HepG2 (cell line): ENCODE measurements at regions not wholly inside any gene's neighbourhood (a gene's known extent, or its start where the extent isn't known, plus 50 kb on each side); places are given as distances from the start of the nearest gene placed in this dataset.

Source experiments
- ATAC-seq: fragments of 200-7000 bp; cut with Tn5 transposase; 3 replicates; pipeline ENCODE4 v1.9.1; 2020; ENCODE audit warnings: mild to moderate bottlenecking, moderate library complexity
- BruUV-seq: library from RNA; stranded (reverse); fragments of 400-500 nt; replicated peaks from 2 replicates; lab custom pipeline; 2021; lab: Mats Ljungman, UMichigan
- CTCF ChIA-PET: fragments of 300-600 bp; formaldehyde crosslinking; extraction: SDS; loops from one replicate; lab custom pipeline; 2021; ENCODE audit warnings: low total read pairs, inconsistent platforms, low intra/inter-chr PET ratio; lab: Yijun Ruan, JAX
- POLR2A ChIA-PET: fragments of 350-600 bp; sonication (Branson Sonifier 250); formaldehyde crosslinking; loops from one replicate; lab custom pipeline; 2020; ENCODE audit warnings: antibody characterized with exemption, inconsistent platforms; lab: Yijun Ruan, JAX
- DNase-seq: peaks from one replicate; pipeline ENCODE4 v3.0.0-alpha.2; 2015; ENCODE audit warnings: low spot score
- FAIRE-seq: peaks from 3 replicates; lab custom pipeline; 2011; peaks lifted over from hg19 to GRCh38; lab: Jason Lieb, UNC
- H2AFZ ChIP-seq: one replicate; pipeline ENCODE4 v1.6.1; 2011; ENCODE audit warnings: low read length, inconsistent platforms
- H3K27ac ChIP-seq: fragments of 300-600 bp; 3 replicates; pipeline ENCODE4 v1.8.0; 2011; ENCODE audit warnings: mixed run types, mild to moderate bottlenecking, mixed read lengths, low read length, inconsistent platforms; ENCODE audit not compliant: insufficient read depth; ENCODE audit errors: extremely low read length
- H3K27me3 ChIP-seq, 2 experiments: fragments of 200-600 bp in 1 of 2; 2 replicates in 1 of 2; 3 replicates in 1 of 2; pipeline versions ENCODE4 v1.6.0 to v1.8.0; 2011; ENCODE audit warnings: low read length in 2 of 2, mild to moderate bottlenecking in 2 of 2, moderate library complexity in 2 of 2, inconsistent platforms in 1 of 2; ENCODE audit not compliant: insufficient read depth in 2 of 2, control insufficient read depth in 1 of 2
- H3K36me3 ChIP-seq, 2 experiments: fragments of 200-600 bp in 1 of 2; replicated peaks in 1 of 2; 2 replicates in 1 of 2; 3 replicates in 1 of 2; pipeline versions ENCODE4 v1.5.1 to v1.8.0; 2011; ENCODE audit warnings: low read length in 2 of 2, inconsistent platforms in 1 of 2; ENCODE audit not compliant: insufficient read depth in 2 of 2, control insufficient read depth in 1 of 2
- H3K4me1 ChIP-seq: 2 replicates; pipeline ENCODE4 v1.5.1; 2012; ENCODE audit warnings: low read length, inconsistent platforms; ENCODE audit not compliant: insufficient read depth
- H3K4me2 ChIP-seq: 2 replicates; pipeline ENCODE4 v1.6.0; 2011; ENCODE audit warnings: low read depth, low read length, inconsistent platforms
- H3K4me3 ChIP-seq, 3 experiments: fragments of 200-600 bp in 1 of 3; sonication (generic), shearing (Covaris generic) in 1 of 3; replicated peaks in 1 of 3; 2 replicates each; pipeline ENCODE4 v1.5.1; 2011 to 2016; ENCODE audit warnings: low read length in 3 of 3, inconsistent platforms in 2 of 3, low read depth in 2 of 3, mild to moderate bottlenecking in 2 of 3, control low read depth in 1 of 3, mixed read lengths in 1 of 3; ENCODE audit not compliant: insufficient read depth in 1 of 3
- H3K79me2 ChIP-seq: one replicate; pipeline ENCODE4 v1.6.1; 2011; ENCODE audit warnings: low read length, inconsistent platforms; ENCODE audit not compliant: insufficient read depth
- H3K9ac ChIP-seq: 2 replicates; pipeline ENCODE4 v1.6.0; 2011; ENCODE audit warnings: mild to moderate bottlenecking, low read depth, low read length, inconsistent platforms; ENCODE audit not compliant: insufficient read depth
- H3K9me3 ChIP-seq: 2 replicates; pipeline ENCODE4 v1.5.1; 2012; ENCODE audit warnings: mild to moderate bottlenecking, low read length
- H4K20me1 ChIP-seq: 2 replicates; pipeline ENCODE4 v1.6.0; 2011; ENCODE audit warnings: inconsistent platforms, mild to moderate bottlenecking, low read length, moderate library complexity; ENCODE audit not compliant: insufficient read depth
- ETV6 ChIP-seq: sonication (generic); formaldehyde crosslinking; conservative IDR thresholded peaks from 2 replicates; pipeline ENCODE4 v1.4.0; 2020; ENCODE audit warnings: missing genetic modification reagents
- FOXC1 ChIP-seq: sonication (generic); formaldehyde crosslinking; IDR thresholded peaks from 2 replicates; pipeline ENCODE4 v1.8.0; 2022; ENCODE audit warnings: mild to moderate bottlenecking, missing genetic modification reagents, borderline replicate concordance
- MBNL3 ChIP-seq: fragments of 250-450 bp; sonication (Bioruptor Pico); conservative IDR thresholded peaks from 2 replicates; pipeline ENCODE4 v1.8.0; 2022; ENCODE audit warnings: mild to moderate bottlenecking, inconsistent platforms
- NR2F6 ChIP-seq, 2 experiments: IDR thresholded peaks; 2 replicates each; pipeline ENCODE4 v1.6.1; 2016; ENCODE audit warnings: antibody characterized with exemption in 1 of 2, mild to moderate bottlenecking in 1 of 2
- SALL2 ChIP-seq: sonication (generic); formaldehyde crosslinking; IDR thresholded peaks from 2 replicates; pipeline ENCODE4 v1.8.1; 2023; ENCODE audit warnings: mild to moderate bottlenecking, missing genetic modification reagents, inconsistent platforms
- SNAI1 ChIP-seq: sonication (generic); formaldehyde crosslinking; IDR thresholded peaks from 2 replicates; pipeline ENCODE4 v1.5.0; 2020; ENCODE audit warnings: mild to moderate bottlenecking, missing genetic modification reagents, borderline replicate concordance
- TBX2 ChIP-seq: sonication (generic); formaldehyde crosslinking; IDR thresholded peaks from 2 replicates; pipeline ENCODE4 v1.5.0; 2020; ENCODE audit warnings: missing genetic modification reagents, mild to moderate bottlenecking, borderline replicate concordance
- ZNF629 ChIP-seq: sonication (generic); formaldehyde crosslinking; conservative IDR thresholded peaks from 2 replicates; pipeline ENCODE4 v1.5.0; 2020; ENCODE audit warnings: missing genetic modification reagents
- ZNF713 ChIP-seq: sonication (generic); formaldehyde crosslinking; IDR thresholded peaks from 2 replicates; pipeline ENCODE4 v1.4.0; 2020; ENCODE audit warnings: mild to moderate bottlenecking, missing genetic modification reagents
- ZNF841 ChIP-seq: sonication (generic); formaldehyde crosslinking; IDR thresholded peaks from 2 replicates; pipeline ENCODE4 v1.8.1; 2023; ENCODE audit warnings: missing genetic modification reagents, borderline replicate concordance
- ZNF850 ChIP-seq: sonication (generic); formaldehyde crosslinking; conservative IDR thresholded peaks from 2 replicates; pipeline ENCODE4 v1.9.0; 2021; ENCODE audit warnings: mild to moderate bottlenecking, missing genetic modification reagents
- WGBS: methylation state at CpG from one replicate; pipeline ENCODE4 v1.1.6; 2017; ENCODE audit warnings: low lambda C conversion rate; 5-methylcytosine and 5-hydroxymethylcytosine counted together
- in situ Hi-C: cut with HindIII; loops from 2 replicates; pipeline ENCODE4 v1.10.0; 2017; ENCODE audit warnings: low pct_unique_long_range_greater_than_20kb; ENCODE audit not compliant: extremely low pct_ligation_motif_present
- intact Hi-C: fragments of 100-400 bp; cut with micrococcal nuclease; formaldehyde crosslinking; loops from one replicate; pipeline ENCODE4 v1.10.0; 2022; ENCODE audit not compliant: unreplicated experiment
- TF ChIP-seq, protein P1 (sequence below): sonication (generic); formaldehyde crosslinking; conservative IDR thresholded peaks from 2 replicates; pipeline ENCODE4 v1.5.0; 2020; ENCODE audit warnings: missing genetic modification reagents
- TF ChIP-seq, protein P2 (sequence below): sonication (generic); formaldehyde crosslinking; conservative IDR thresholded peaks from 2 replicates; pipeline ENCODE4 v1.4.0; 2020; ENCODE audit warnings: missing genetic modification reagents

DNA sequence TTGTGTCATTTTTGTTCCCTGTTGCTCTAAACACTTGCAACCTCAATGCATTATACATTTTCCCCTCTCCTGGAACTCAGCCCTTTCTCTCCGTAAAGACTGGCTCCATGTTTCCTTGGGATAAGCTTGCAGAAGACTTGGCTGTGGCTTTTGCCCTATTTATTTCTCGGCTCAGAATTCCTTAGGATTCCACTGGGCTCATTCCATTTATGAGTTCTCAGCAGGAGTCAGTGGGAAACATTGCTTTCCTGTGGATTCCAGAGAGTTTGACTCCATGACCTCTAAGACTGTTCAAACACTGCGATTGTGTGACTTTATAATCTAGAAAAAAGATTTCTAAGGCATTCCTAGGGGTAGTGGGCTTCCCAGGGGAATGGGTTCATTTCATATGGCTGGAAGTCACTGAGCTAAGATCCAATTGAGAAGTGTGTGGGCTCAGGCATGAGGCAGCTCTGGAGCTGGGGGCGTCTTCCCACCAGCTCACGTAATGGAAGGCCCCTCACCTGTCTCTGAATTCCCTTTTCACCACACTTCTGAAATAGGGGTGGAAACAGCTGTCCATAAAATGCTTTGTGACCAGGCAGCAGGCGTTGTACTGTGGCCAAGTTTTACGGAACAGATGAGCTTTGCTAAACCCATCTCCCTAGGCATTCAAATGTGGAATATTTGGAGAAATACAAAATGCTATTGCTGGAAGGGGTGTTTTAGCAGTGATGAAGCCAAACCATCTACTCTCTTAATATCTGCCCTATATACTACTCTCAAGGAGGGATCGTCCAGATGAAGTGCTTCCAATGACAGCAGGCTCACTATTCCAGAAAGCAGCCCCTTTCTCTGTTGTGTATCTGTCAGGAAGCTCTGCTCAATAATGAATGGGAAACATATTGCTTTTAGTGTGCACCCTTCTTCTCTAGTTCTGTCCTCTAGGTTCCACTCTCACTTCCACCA lies 91.8 kb upstream of the BCL6 start:
- Histone ChIP-seq H3K27ac (no peak overlapping the region), H3K79me2 (no peaks in the 10 kb centered on the region), H3K27me3 (no peaks in the 10 kb centered on the region), H3K36me3 (no peaks in the 10 kb centered on the region), H3K4me2 (no peak overlapping the region), H4K20me1 (no peaks in the 10 kb centered on the region), H3K4me1 (peaks cover 21% of the 10 kb centered on the region), H3K4me3 (no peak overlapping the region), H3K9ac (no peak overlapping the region), H3K9me3 (no peaks in the 10 kb centered on the region), H2AFZ (no peak overlapping the region)
- no TSS peak for BruUV-seq
- ChIA-PET CTCF (no interaction called here), POLR2A (interaction anchor here (1.0 kb wide), 1 partner anchor 86 kb away, joined by 3 read pairs; no protein-coding TSS in a partner anchor)
- no peak for FAIRE-seq
- 60% methylated on average over 8 of the region's 8 CpGs for WGBS
- DNase-seq: no peak
- in situ Hi-C loops (no loop called here), intact Hi-C loops (no loop called here)
- ATAC-seq: no peak
- TF ChIP-seq ZNF850: no peak

DNA sequence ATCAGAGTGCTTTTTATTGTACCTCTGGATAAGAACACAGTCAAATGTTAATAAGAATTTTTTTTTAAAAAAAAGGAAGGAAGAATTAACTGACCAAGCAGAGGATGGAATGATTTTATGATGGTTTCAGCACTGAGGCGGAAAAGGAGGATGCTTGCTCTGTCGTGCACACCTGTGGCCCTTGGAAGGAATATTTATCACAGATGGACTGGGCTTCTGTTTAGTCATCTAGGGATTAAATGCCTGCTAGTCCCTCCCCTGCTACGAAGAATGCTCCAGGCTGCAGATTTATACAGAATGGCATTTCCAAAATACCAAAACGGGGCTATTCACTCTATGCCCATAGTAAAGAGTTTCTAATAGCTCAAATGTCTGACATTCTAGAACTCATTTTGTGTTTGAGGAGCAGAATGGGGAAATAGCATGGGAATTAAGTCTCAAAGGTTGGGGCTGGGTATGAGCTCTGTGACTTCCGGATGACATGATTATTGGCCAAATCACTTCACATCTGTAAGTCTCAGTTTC lies 92.8 kb upstream of the BCL6 start:
- no peak overlapping the region for H3K27ac ChIP-seq
- 63% methylated on average over 5 of the region's 5 CpGs for WGBS
- no peaks in the 10 kb centered on the region for H3K79me2 ChIP-seq
- in situ Hi-C loops: no loop called here
- TF ChIP-seq SALL2 (no peak), ZNF629 (no peak), TBX2 (no peak), MBNL3 (CRISPR knock-in tag) (no peak), ZNF841 (CRISPR knock-in tag) (no peak), FOXC1 (CRISPR knock-in tag) (no peak), ZNF713 (no peak), ETV6 (CRISPR knock-in tag) (no peak), NR2F6 (IDR thresholded peaks at IDR 0.05) (no peak), NR2F6 (CRISPR knock-in tag; IDR thresholded peaks at IDR 0.05) (no peak), SNAI1 (CRISPR knock-in tag) (no peak)
- TF ChIP-seq, protein P1, sequence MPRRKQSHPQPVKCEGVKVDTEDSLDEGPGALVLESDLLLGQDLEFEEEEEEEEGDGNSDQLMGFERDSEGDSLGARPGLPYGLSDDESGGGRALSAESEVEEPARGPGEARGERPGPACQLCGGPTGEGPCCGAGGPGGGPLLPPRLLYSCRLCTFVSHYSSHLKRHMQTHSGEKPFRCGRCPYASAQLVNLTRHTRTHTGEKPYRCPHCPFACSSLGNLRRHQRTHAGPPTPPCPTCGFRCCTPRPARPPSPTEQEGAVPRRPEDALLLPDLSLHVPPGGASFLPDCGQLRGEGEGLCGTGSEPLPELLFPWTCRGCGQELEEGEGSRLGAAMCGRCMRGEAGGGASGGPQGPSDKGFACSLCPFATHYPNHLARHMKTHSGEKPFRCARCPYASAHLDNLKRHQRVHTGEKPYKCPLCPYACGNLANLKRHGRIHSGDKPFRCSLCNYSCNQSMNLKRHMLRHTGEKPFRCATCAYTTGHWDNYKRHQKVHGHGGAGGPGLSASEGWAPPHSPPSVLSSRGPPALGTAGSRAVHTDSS (CRISPR knock-in tag): no peak
- TF ChIP-seq, protein P2, sequence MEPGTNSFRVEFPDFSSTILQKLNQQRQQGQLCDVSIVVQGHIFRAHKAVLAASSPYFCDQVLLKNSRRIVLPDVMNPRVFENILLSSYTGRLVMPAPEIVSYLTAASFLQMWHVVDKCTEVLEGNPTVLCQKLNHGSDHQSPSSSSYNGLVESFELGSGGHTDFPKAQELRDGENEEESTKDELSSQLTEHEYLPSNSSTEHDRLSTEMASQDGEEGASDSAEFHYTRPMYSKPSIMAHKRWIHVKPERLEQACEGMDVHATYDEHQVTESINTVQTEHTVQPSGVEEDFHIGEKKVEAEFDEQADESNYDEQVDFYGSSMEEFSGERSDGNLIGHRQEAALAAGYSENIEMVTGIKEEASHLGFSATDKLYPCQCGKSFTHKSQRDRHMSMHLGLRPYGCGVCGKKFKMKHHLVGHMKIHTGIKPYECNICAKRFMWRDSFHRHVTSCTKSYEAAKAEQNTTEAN: no peak
- TF ChIP-seq, all 625 proteins: peak for 0
- ATAC-seq (no peak), FAIRE-seq (no peak), DNase-seq (no peak)
- Histone ChIP-seq H3K9ac (no peak overlapping the region), H3K27me3 (no peaks in the 10 kb centered on the region), H4K20me1 (no peaks in the 10 kb centered on the region), H3K4me3 (no peak overlapping the region), H3K9me3 (no peaks in the 10 kb centered on the region), H3K4me2 (no peak overlapping the region), H2AFZ (no peak overlapping the region), H3K36me3 (no peaks in the 10 kb centered on the region), H3K4me1 (peaks cover 22% of the 10 kb centered on the region)
- ChIA-PET POLR2A (no interaction called here), CTCF (no interaction called here)
- intact Hi-C loops: no loop called here
- no TSS peak for BruUV-seq
